ENCODE measurements at regions not wholly inside any gene's neighbourhood (a gene's known extent, or its start where the extent isn't known, plus 50 kb on each side); places are given as distances from the start of the nearest gene placed in this dataset.
"Not testable (repeated sequence)": the region's sequence is repeated elsewhere in the genome, so short reads cannot be mapped to it uniquely, and the experiment has no call there.

DNA sequence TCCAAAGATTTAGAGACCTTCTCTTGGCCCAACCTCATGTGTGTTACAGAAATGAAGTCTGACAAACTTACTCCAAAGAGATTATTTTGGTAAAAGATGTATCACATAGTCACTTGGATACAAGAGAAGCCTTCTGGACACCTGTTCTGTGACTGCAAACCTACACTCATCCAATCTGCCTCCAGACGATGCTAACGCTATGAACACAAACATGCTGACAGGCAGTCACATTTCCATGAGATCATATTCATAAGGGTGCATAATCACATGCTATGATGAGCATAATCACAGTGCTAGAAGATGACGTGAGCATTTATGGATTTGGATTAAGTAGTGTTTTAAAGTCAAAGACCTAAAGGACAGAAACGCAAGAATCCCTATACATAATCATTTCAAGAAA is 340.2 kb downstream of the HACE1 start:
- peak; percentile 6 for DNase-seq (ENCODE audit: low read depth)

DNA sequence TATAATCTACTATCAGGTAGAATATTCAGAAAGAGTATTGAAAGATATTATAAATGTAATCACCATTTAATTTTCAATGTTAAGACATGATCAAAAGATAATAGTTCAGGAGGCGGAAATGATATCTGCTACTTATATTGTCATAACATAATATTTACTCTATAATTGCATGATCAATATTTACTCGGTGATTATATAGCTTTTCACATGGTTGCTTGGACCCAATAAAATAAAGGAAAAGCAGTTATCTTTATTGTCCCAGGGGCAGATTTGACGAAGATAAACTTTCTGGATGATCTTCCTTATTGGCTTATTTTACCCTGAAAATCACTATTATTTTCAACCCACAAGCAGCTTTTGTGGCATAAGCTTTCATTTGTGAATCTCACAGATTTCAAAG is 350.4 kb downstream of the HACE1 start:
- no peak for DNase-seq (ENCODE audit: low read depth)

DNA sequence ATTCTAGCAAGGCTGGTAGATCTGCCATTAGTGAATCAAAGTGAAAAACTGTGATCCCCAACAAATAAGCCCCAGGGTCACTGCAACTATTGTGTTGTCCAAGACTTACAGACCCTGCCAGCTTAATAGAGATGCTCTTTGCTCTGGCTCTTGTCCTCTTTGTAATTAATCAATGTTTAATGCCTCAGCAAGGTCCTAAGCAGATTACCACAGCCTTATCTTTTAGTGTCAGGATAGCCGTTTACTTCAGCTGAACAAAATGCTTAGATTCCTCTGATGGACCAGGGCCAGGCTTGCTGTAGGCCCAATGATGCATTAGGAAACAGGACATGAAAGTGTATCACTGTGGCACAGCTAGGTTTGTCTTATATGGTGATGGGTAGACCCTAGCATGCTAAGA is 353.3 kb downstream of the HACE1 start:
- no peak for DNase-seq (ENCODE audit: low read depth)

DNA sequence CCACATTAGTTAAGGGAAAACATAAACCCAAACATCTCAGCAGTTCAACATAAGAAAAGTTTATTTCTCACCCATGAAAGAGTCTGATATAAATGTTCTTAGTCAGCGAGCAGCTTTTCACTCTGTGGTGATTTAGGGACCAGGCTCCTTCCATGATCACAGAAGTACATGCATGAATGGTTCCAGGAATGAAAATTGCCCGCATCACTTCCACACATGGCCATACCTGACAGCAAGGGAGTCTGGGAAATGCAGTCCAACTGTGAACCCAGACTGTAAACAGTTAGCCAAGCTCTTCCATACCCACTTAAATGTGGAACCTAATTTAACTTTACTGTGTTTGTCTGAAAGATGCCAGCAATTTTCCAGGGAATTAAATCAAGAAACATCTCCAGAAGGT is 353.9 kb downstream of the HACE1 start:
- no peak for DNase-seq (ENCODE audit: low read depth)

DNA sequence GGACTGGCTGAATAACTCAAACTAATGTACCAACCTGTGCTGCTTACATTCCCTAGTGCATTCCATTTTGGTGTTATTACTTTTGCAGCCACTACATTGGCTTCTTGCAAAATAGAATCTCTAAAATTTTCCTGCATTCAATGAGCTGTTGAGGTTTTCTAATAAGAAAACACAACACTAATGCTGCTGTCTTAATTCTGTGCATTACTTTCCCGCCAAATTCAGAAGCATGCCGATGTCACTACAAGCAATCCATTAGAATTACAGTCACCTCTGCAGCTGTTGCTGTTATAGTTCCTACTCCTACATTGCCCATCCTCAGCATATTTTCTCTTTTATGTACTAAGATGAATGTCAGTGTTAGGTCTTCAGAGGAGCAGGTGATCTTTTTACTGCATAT is 359.5 kb downstream of the HACE1 start:
- no peak for DNase-seq (ENCODE audit: low read depth)

DNA sequence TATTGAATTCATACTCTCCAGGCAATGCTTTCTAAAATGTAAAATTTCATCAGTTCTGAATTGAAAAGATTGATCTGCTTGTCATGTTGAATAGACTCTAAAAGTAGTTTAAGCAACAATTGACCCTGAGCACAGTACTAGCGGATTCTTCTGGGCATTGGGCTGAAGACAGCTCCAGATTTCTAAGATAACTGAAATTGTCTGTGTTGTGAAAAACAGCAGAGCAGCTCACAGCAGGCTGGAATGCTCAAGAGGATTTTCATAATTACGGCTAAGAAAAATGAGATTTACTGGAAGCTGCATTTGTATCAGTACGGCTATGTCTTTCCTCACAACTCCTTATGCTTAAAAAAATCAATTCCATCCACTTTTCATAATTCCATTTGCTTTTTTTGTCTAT is 373.7 kb downstream of the HACE1 start:
- no peak for DNase-seq (ENCODE audit: low read depth)

DNA sequence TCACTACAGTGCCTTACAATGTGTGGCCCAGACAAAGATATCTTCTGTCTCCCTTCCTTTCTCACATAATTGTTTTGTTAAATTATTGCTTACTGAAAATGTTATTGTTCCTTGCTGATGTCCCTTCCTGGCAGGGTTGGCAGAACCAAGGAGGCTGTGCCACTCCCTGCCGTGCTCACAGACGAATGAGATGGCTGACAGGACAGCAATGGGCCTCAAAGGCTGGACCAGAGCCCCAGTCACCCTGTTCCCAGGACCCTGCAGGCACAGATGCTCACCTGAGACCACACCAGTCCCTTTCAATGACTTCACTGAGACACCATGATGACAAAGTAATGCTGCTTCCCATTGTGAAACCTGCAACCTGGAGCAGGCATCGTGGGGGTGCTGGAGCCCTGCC is 375.1 kb downstream of the HACE1 start:
- no peak for DNase-seq (ENCODE audit: low read depth)

DNA sequence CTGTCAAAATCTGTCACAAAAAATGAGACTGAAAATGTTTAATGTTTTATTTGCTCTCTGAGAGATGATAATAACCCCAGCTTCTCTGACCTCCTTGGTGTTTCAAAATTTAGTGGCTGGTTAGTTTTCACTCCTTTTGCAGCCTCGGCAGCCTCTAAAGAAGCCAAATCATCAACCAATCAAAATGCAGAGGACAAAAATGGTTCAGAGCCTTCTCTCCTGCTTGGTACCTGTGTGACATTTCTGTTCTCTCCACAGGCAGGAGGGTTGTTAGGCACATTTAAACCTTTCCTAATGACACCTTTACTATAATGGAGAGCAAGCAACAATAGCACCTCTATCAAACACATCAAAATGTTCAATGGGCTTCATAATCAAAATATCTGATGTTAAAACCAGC is 375.5 kb downstream of the HACE1 start:
- DNase-seq (ENCODE audit: low read depth) = no peak

DNA sequence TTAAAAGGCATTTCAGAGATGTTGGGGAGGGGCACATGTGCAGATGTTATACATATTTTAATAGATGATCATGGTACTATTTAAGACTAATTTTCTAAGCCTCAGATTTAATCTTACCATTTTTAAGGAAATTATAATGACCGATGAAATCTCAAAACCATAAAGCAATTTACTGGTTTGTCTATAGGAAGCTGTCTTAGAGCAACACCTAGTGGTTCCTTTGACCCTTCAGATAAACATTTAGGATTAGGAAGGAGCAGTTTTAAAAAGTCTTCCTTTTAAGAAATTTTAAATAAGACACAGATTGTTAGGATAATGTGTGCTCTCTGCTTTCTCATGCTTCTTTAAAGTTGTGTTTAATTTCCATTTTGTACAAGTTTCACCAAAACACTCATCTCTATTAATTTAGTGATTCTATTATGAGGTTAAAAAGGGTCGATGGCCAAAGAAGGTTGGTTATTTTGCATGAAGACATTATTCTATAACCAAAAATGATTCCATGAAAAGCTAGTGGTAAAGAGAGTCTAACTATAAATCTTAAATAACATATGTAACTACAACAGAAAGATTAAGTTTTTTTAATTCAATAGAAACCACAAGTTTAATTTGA is 376.4 kb downstream of the HACE1 start:
- DNase-seq (ENCODE audit: low read depth) = no peak

DNA sequence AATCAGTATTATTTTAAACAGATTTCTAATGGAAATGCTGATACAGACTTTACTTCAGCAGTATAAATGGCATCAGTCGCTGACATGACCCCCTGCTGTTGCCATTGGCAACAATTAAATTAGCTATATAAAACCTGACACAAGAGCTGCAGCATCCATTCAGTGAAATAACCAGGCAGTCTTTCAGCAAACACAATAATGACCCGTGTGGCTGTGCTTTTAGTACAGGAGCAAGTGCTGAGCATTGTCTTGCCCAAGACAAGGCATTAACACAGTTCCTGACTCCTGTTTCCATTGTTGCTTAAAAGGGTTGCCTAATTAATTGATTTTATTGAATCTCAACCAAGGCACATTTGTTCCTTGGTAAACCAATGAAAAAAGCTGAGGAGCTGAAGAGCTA is 382.1 kb downstream of the HACE1 start:
- no peak for DNase-seq (ENCODE audit: low read depth)

DNA sequence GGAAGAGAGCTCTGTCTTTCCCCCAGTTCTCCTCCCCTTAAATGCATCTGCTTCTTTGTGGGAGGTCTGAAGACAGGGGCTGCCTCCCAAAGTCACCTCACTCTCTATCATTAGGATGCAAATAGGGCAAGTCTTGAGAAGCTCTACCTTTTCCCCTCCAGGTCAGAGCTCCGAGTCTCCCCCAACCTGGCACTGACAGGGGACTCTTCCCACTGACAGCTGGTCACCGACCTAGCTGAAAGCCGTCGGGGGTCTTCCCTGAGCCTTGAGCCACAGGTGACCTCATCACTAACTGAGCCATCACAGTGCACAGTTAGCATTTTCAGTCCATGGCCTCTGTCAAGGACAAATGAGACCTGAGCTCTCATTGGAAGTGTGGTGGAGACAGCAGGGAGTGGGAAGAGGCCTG is 386.7 kb downstream of the HACE1 start:
- DNase-seq (ENCODE audit: low read depth) = no peak

DNA sequence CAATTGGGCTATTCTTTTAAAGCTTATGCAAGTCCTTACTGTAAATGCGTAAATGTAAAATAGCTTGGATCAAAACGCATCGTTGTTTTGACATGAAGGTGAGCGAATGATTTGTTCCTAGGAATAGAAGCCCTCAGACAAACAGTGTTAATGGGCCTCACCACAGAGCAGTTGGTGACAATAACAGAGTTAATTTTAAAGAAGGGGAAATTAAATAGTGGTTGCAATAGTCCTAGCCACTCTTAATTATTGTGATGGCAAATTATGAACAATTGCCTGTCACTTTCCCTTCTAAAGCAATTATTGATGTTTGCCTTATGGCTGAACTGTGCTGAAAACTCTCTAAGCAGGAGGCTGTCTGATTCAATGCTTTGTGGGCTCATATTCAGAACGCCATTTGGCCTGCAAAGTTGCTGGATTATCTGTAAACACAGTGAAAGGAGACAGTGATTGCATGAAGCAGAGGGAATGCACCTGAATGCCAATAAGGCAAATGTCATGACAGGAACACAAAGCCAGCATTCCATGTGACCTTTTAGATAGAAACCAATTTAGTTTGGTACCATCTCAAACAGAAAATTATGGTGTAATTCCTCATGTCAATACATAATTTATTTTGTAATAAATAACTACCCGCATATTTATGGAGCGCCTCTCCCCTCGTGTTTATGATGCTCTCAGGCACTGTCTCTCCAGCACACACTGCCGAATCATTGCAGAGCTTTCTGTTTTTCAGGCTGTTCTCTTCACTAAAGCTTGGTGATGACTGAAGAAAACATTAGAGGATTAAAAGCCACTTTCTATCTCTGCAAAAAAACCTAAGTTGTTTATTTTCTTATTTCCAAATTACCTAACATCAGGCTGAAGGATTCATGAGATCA is 387.5 kb downstream of the HACE1 start:
- no peak for DNase-seq (ENCODE audit: low read depth)

DNA sequence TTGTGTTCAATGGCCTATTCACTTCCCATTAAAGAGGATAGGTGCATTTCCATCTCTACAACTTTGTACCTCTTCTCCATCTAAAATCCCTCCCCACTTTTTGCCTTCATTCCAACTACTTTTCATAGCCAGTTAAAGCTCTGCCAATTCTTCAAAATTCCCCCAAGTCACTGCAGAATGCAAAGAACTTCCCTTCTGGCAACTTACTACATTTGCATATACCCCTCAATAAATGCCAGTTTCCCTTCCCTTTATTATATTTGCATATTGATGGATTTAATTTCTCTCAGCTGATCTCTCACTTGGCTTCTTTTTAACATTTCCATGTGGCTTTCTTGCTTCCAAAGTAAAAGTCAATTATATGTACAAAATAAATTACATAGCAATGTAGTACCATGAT is 393.4 kb downstream of the HACE1 start:
- DNase-seq (ENCODE audit: low read depth) = no peak

DNA sequence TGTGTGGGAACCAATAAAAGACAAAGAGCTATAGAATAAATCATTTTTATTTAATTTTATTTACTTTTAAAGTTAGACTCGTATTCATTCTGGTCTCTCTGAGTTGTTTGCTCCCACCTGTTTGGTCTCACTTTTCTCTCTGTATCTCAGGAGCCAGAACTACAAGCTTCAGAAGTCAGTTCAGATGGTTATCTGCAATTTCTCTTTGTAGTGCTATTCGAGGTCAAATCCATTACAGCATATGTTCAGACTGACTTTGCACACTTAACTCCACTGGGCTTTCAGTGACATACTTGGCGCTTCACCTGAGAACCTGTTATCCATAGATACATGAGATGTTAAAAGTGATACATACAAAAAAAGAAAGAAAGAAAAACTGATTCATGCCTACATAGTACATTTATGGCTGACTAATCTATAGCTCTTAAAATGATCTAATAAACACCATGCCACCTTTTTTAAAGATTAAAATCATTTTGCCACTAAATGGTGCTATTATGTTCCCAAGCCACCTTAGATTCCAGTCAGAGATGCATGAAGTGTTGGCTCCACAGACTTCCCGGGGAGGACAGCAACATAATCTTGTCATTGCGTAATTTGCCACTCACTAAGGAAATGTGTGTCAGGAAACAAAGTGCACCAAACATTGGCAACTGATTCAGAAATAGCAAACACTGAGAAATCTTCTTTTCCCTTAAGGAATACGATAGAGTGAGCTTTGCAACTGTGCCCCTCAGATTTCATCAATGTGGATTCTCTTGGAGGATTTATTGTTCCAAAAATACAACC is 396.7 kb downstream of the HACE1 start:
- no peak for DNase-seq (ENCODE audit: low read depth)

DNA sequence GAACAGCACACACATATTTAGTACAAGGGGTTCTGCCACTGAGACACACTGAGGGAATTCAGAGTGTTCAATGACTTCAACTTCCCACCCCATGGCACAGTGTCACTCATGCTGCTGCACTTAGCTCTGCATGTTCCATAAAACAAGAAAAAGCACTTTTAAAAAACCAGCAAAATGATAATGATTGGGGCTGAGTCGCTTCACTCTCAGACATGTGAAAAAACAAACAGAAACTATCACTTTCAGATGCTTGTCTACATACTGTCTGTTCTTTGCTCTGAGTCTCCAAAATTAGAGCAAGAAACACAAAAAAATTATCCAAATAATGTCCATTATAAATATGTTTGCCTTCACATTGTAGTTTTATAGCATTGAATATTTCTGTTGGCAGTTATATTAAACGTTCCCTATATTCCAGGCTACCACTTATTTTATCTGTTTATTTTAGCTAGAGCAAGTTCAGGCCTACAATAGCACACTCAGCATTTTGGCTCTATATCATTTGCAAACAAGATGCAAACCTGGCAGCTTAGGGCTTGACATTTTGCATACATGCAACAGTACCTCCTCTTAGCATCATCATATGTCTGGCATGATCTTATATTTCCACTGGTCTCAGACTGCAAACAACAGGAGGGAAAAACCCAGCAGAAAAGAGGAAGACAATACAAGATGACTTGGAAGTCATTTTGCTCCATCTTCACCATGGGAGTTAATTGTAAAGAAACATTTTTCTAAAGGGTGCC is 398.8 kb downstream of the HACE1 start:
- DNase-seq (ENCODE audit: low read depth) = no peak

DNA sequence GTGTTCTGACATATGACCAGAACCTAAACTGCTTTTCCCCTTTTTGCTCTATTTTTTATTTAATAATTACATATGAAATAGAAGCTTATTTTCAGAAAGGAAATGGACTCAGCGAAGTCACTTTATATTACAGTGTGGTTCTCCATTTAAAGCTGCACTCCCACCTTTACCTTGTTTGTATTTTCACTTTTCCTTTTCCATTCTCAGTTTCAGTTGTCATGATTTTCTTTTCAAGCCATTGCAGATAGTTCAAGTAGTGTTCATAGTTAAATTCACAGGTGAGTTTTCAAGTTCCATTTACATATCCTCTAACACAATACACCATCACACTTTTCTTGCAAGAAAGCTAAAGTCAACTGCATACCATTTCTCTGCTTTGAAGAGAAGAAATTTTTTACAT is 400.2 kb downstream of the HACE1 start:
- DNase-seq (ENCODE audit: low read depth) = no peak

DNA sequence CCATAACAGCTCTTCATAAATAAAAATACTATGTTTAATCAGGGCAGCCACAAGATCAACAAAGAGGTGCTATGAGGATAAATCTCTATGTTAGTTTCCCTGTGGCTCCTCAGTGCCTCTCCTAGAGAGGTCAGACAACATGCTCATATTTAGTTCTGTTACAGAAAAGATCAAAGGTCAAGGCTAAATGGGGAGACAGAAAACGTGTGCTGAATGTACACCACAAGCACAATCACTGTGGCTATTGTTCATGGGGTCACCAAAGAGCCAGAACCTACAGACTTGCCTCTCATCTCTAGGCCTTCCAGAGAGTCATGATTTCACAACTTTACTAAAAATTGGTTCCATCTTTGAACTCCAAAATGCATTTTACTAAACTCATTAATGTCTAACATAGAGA is 409.8 kb downstream of the HACE1 start:
- DNase-seq (ENCODE audit: low read depth) = no peak

DNA sequence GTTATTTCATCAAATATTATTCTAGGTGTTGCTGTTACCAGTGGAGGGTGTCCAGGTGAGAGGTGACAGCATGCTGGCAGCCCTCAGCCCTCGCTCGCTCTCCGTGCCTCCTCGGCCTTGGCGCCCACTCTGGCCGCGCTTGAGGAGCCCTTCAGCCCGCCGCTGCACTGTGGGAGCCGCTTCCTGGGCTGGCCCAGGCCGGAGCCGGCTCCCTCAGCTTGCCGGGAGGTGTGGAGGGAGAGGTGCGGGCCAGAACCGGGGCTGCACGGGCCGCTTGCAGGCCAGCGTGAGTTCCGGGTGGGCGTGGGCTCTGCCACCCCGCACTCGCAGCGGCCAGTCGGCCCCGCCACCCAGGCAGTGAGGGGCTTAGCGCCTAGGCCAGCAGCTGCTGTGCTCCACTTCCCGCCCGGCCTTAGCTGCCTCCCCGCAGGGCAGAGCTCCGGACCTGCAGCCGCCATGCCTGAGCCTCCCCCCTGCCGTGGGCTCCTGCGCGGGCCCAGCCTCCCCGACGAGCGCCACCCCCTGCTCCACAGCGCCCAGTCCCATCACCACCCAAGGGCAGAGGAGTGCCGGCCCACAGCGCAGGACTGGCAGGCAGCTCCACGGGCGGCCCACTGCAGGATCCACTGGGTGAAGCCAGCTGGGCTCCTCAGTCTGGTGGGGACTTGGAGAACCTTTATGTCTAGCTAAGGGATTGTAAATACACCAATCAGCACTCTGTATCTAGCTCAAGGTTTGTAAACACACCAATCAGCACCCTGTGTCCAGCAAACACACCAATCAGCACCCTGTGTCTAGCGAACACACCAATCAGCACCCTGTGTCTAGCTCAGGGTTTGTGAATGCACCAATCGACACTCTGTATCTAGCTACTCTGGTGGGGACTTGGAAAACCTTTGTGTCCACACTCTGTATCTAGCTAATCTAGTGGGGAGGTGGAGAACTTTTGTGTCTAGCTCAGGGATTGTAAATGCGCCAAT is 413.3 kb downstream of the HACE1 start:
- DNase-seq (ENCODE audit: low read depth) = not testable (repeated sequence)

DNA sequence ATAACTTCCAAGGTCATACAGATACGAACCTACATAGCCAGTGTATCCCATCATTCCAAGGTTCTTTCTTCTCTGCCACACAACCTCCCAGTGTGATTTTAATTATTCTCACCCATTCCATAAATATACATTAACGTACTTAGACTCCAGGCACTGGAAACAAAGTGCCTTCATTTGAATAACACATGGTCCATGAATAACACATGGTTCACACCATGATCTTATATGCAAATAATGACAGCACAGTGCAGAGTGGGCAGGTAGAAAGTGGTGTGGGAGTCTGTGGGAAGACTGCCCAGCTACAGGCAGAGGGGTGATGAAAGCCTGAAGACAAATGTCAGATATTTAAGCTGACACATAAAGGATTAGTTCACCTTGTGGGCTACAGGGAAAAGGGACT is 425.2 kb downstream of the HACE1 start:
- DNase-seq (ENCODE audit: low read depth) = no peak

DNA sequence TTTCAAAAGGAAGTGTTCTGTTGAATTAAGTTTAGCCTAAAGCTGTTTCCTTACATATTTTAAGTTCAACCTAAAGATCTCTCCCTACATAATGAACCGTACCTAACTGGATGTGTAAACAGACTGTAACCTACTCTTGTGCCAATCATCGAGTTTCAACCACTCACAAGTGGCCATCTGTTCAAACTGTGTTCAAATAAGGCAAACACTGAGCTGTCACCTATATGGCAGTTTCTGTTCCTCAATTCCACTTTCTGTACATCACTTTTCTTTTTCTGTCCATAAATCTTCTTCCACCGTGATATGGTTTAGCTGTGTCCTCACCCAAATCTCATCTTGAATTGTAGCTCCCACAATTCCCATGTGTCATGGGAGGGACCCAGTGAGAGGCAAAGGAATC is 428.6 kb downstream of the HACE1 start:
- no peak for DNase-seq (ENCODE audit: low read depth)
